SKM-1 (cell line): ENCODE measurements at regions not wholly inside any gene's neighbourhood (a gene's known extent, or its start where the extent isn't known, plus 50 kb on each side); places are given as distances from the start of the nearest gene placed in this dataset.
A peak's percentile ranks its signal among the peaks of the same experiment; 100 is the strongest.

Experiments used
- DNase-seq: peaks from one replicate; lab custom pipeline; 2025; ENCODE audit not compliant: unreplicated experiment; lab: John Stamatoyannopoulos, UW

- no peak for DNase-seq
Observed at GRCh38 chr2:193336781-193337180, 1142.0 kb upstream of the TMEFF2 start.

GRCh38 chr2:193334401-193334800 lies 1139.7 kb upstream of the TMEFF2 start:
- DNase-seq: no peak

GRCh38 chr2:193333539-193333938 lies 1138.8 kb upstream of the TMEFF2 start:
- no peak for DNase-seq

- DNase-seq: no peak
Observed at GRCh38 chr2:193332941-193333340, 1138.2 kb upstream of the TMEFF2 start.

- DNase-seq: no peak
Observed at GRCh38 chr2:193331676-193332075, 1136.9 kb upstream of the TMEFF2 start.

- DNase-seq: no peak
Observed at GRCh38 chr2:193326296-193326695, 1131.6 kb upstream of the TMEFF2 start.

- DNase-seq: no peak
Observed at GRCh38 chr2:193315428-193316091, 1120.8 kb upstream of the TMEFF2 start.

- no peak for DNase-seq
Observed at GRCh38 chr2:193303464-193303863, 1108.7 kb upstream of the TMEFF2 start.

GRCh38 chr2:193294371-193294770 lies 1099.6 kb upstream of the TMEFF2 start:
- DNase-seq: no peak

- DNase-seq: no peak
Observed at GRCh38 chr2:193279361-193279760, 1084.6 kb upstream of the TMEFF2 start.

GRCh38 chr2:193276988-193277387 lies 1082.3 kb upstream of the TMEFF2 start:
- DNase-seq: no peak

- no peak for DNase-seq
Observed at GRCh38 chr2:193276560-193276959, 1081.8 kb upstream of the TMEFF2 start.

- DNase-seq: no peak
Observed at GRCh38 chr2:193276069-193276468, 1081.3 kb upstream of the TMEFF2 start.

GRCh38 chr2:193272011-193272410 lies 1077.3 kb upstream of the TMEFF2 start:
- peak; percentile 53 for DNase-seq

- no peak for DNase-seq
Observed at GRCh38 chr2:193270816-193271215, 1076.1 kb upstream of the TMEFF2 start.

- DNase-seq: no peak
Observed at GRCh38 chr2:193267496-193268002, 1072.8 kb upstream of the TMEFF2 start.

GRCh38 chr2:193253014-193253530 lies 1058.3 kb upstream of the TMEFF2 start:
- DNase-seq: no peak

- no peak for DNase-seq
Observed at GRCh38 chr2:193251909-193252308, 1057.2 kb upstream of the TMEFF2 start.

GRCh38 chr2:193250389-193250788 lies 1055.7 kb upstream of the TMEFF2 start:
- no peak for DNase-seq

GRCh38 chr2:193240752-193241151 lies 1046.0 kb upstream of the TMEFF2 start:
- DNase-seq: no peak

GRCh38 chr2:193231634-193232033 lies 1036.9 kb upstream of the TMEFF2 start:
- no peak for DNase-seq

GRCh38 chr2:193228276-193228675 lies 1033.5 kb upstream of the TMEFF2 start:
- DNase-seq: no peak

- no peak for DNase-seq
Observed at GRCh38 chr2:193222454-193222853, 1027.7 kb upstream of the TMEFF2 start.
